H1 (cell line): ENCODE measurements at regions not wholly inside any gene's neighbourhood (a gene's known extent, or its start where the extent isn't known, plus 50 kb on each side); places are given as distances from the start of the nearest gene placed in this dataset.

Experiments used
- CTCF ChIA-PET: fragments of 300-600 bp; sonication (Branson Sonifier 250); formaldehyde crosslinking; loops from one replicate; lab custom pipeline; 2021; ENCODE audit not compliant: partially characterized antibody; lab: Charles Lee
- POLR2A ChIA-PET: fragments of 300-600 bp; sonication (Branson Sonifier 250); formaldehyde crosslinking; loops from one replicate; lab custom pipeline; 2021; ENCODE audit warnings: inconsistent platforms; ENCODE audit not compliant: partially characterized antibody; lab: Charles Lee
- DNase-seq, 2 experiments: peaks; one replicate each; pipeline versions ENCODE4 v3.0.0 to v3.0.0-alpha.2; 2010 to 2022; ENCODE audit warnings: low spot score in 2 of 2, low read depth in 1 of 2, mixed read lengths in 1 of 2
- FAIRE-seq: peaks from 2 replicates; lab custom pipeline; 2011; peaks lifted over from hg19 to GRCh38; lab: Jason Lieb, UNC
- H2AFZ ChIP-seq: 2 replicates; pipeline ENCODE4 v1.8.1; 2012; ENCODE audit warnings: low read length, inconsistent platforms
- H2AK5ac ChIP-seq: 2 replicates; pipeline ENCODE4 v1.6.1; 2013; ENCODE audit warnings: low read depth, low read length
- H2BK120ac ChIP-seq: replicated peaks from 2 replicates; pipeline ENCODE3; 2013; ENCODE audit warnings: low read depth, low read length, inconsistent platforms
- H2BK12ac ChIP-seq: 2 replicates; pipeline ENCODE4 v1.6.1; 2013; ENCODE audit warnings: low read depth, low read length
- H2BK15ac ChIP-seq: 2 replicates; pipeline ENCODE4 v1.6.1; 2013; ENCODE audit warnings: low read length
- H2BK20ac ChIP-seq: 2 replicates; pipeline ENCODE4 v1.6.1; 2013; ENCODE audit warnings: low read length
- H2BK5ac ChIP-seq: 2 replicates; pipeline ENCODE4 v1.6.1; 2013; ENCODE audit warnings: low read depth, low read length
- H3K14ac ChIP-seq: 2 replicates; pipeline ENCODE4 v1.6.1; 2013; ENCODE audit warnings: inconsistent platforms; ENCODE audit not compliant: insufficient read length
- H3K18ac ChIP-seq: 2 replicates; pipeline ENCODE4 v1.6.1; 2013; ENCODE audit warnings: low read length; ENCODE audit errors: extremely low read depth
- H3K23ac ChIP-seq: 2 replicates; pipeline ENCODE4 v1.6.1; 2013; ENCODE audit warnings: inconsistent platforms; ENCODE audit not compliant: insufficient read length
- H3K23me2 ChIP-seq: 2 replicates; pipeline ENCODE4 v1.6.1; 2013; ENCODE audit warnings: low read depth, low read length
- H3K27ac ChIP-seq: 2 replicates; pipeline ENCODE4 v1.6.1; 2011; ENCODE audit warnings: low read depth, low read length, inconsistent platforms
- H3K27me3 ChIP-seq, 4 experiments: replicated peaks in 1 of 4; 1 replicate in 1 of 4; 2 replicates in 3 of 4; pipeline versions ENCODE4 v1.6.1 to v1.8.1; 2011 to 2013; ENCODE audit warnings: low read length in 3 of 4, mild to moderate bottlenecking in 3 of 4, inconsistent platforms in 2 of 4, mixed read lengths in 2 of 4, moderate library complexity in 1 of 4; ENCODE audit not compliant: control insufficient read depth in 3 of 4, insufficient read depth in 3 of 4; ENCODE audit errors: extremely low read depth in 1 of 4
- H3K36me3 ChIP-seq, 4 experiments: 2 replicates each; pipeline versions ENCODE4 v1.6.1 to v1.8.1; 2011 to 2013; ENCODE audit warnings: mild to moderate bottlenecking in 4 of 4, low read length in 3 of 4, moderate library complexity in 2 of 4, control low read depth in 1 of 4, inconsistent platforms in 1 of 4; ENCODE audit not compliant: insufficient read depth in 4 of 4, control insufficient read depth in 2 of 4
- H3K4ac ChIP-seq: replicated peaks from 2 replicates; pipeline ENCODE3; 2013; ENCODE audit warnings: low read length, low read depth, mixed read lengths, inconsistent platforms; ENCODE audit not compliant: insufficient read length
- H3K4me1 ChIP-seq, 4 experiments: replicated peaks in 1 of 4; 1 replicate in 1 of 4; 2 replicates in 3 of 4; pipeline versions ENCODE4 v1.6.1 to v1.8.1; 2011 to 2013; ENCODE audit warnings: low read length in 3 of 4, inconsistent platforms in 2 of 4, mixed read lengths in 1 of 4; ENCODE audit not compliant: insufficient read depth in 4 of 4, control insufficient read depth in 3 of 4
- H3K4me2 ChIP-seq, 2 experiments: 2 replicates each; pipeline versions ENCODE4 v1.6.1 to v1.8.1; 2011 to 2013; ENCODE audit warnings: low read depth in 2 of 2, low read length in 2 of 2, control low read depth in 1 of 2, inconsistent platforms in 1 of 2, mild to moderate bottlenecking in 1 of 2; ENCODE audit not compliant: insufficient read depth in 1 of 2
- H3K4me3 ChIP-seq, 4 experiments: fragments of 200-600, 300-600 bp in 1 of 4; sonication (generic), shearing (Covaris generic), sonication (Bioruptor Twin) in 1 of 4; 2 replicates each; pipeline versions ENCODE4 v1.5.1 to v1.8.1; 2011 to 2016; ENCODE audit warnings: low read length in 4 of 4, low read depth in 3 of 4, control low read depth in 2 of 4, inconsistent platforms in 2 of 4, mild to moderate bottlenecking in 2 of 4, mixed read lengths in 1 of 4, moderate library complexity in 1 of 4; ENCODE audit not compliant: insufficient read depth in 2 of 4; ENCODE audit errors: extremely low read depth in 1 of 4
- H3K56ac ChIP-seq: replicated peaks from 2 replicates; pipeline ENCODE3; 2013; ENCODE audit warnings: low read depth, mild to moderate bottlenecking, mixed read lengths, low read length, inconsistent platforms; ENCODE audit not compliant: insufficient read length
- H3K79me1 ChIP-seq: 2 replicates; pipeline ENCODE4 v1.6.1; 2013; ENCODE audit warnings: low read depth, low read length, control low read depth
- H3K79me2 ChIP-seq, 2 experiments: 2 replicates each; pipeline versions ENCODE4 v1.6.1 to v1.8.1; 2012 to 2013; ENCODE audit warnings: low read length in 2 of 2, mild to moderate bottlenecking in 2 of 2, inconsistent platforms in 1 of 2; ENCODE audit not compliant: insufficient read depth in 2 of 2, control insufficient read depth in 1 of 2
- H3K9ac ChIP-seq, 4 experiments: replicated peaks in 1 of 4; 1 replicate in 1 of 4; 2 replicates in 3 of 4; pipeline versions ENCODE4 v1.6.1 to v1.8.1; 2011 to 2013; ENCODE audit warnings: low read depth in 3 of 4, low read length in 3 of 4, control low read depth in 2 of 4, mild to moderate bottlenecking in 2 of 4, moderate library complexity in 2 of 4, inconsistent platforms in 1 of 4; ENCODE audit errors: extremely low read depth in 1 of 4
- H3K9me3 ChIP-seq, 2 experiments: 2 replicates each; pipeline versions ENCODE4 v1.6.1 to v1.8.1; 2012 to 2013; ENCODE audit warnings: mild to moderate bottlenecking in 2 of 2, moderate library complexity in 2 of 2, control low read depth in 1 of 2, inconsistent platforms in 1 of 2, low read depth in 1 of 2, low read length in 1 of 2, mixed read lengths in 1 of 2; ENCODE audit not compliant: insufficient read depth in 2 of 2
- H4K20me1 ChIP-seq, 2 experiments: replicated peaks in 1 of 2; 2 replicates each; pipeline versions ENCODE3 to v1.8.1; 2011 to 2013; ENCODE audit warnings: inconsistent platforms in 2 of 2, low read length in 2 of 2, mild to moderate bottlenecking in 1 of 2; ENCODE audit not compliant: insufficient read depth in 2 of 2, control insufficient read depth in 1 of 2
- H4K5ac ChIP-seq: 2 replicates; pipeline ENCODE4 v1.6.1; 2013; ENCODE audit warnings: low read length, low read depth, mixed read lengths, inconsistent platforms; ENCODE audit not compliant: insufficient read length
- H4K8ac ChIP-seq: 2 replicates; pipeline ENCODE4 v1.8.0; 2013; ENCODE audit warnings: mild to moderate bottlenecking, moderate library complexity, low read length, inconsistent platforms; ENCODE audit not compliant: insufficient read depth; ENCODE audit errors: extremely low read depth
- H4K91ac ChIP-seq: replicated peaks from 2 replicates; pipeline ENCODE3; 2013; ENCODE audit warnings: low read length, mixed read lengths, inconsistent platforms; ENCODE audit not compliant: insufficient read length
- CBX8 ChIP-seq: fragments of 300-800, 300-1000 bp; sonication (generic); IDR thresholded peaks from 2 replicates; pipeline ENCODE4 v1.7.1; 2016; ENCODE audit warnings: low read depth, low read length, borderline replicate concordance
- CEBPB ChIP-seq: IDR thresholded peaks from 2 replicates; pipeline ENCODE4 v1.6.1; 2012; ENCODE audit warnings: low read depth, low read length
- FOSL1 ChIP-seq: IDR thresholded peaks from 2 replicates; pipeline ENCODE4 v1.6.1; 2011; ENCODE audit warnings: mild to moderate bottlenecking, low read depth, low read length, moderate library complexity; ENCODE audit not compliant: insufficient read depth
- GTF2F1 ChIP-seq: IDR thresholded peaks from 2 replicates; pipeline ENCODE4 v1.6.1; 2012; ENCODE audit warnings: low read depth, low read length, improper control_type of control experiment, borderline replicate concordance
- JUN ChIP-seq: IDR thresholded peaks from 2 replicates; pipeline ENCODE4 v1.6.1; 2011; ENCODE audit warnings: low read depth, mild to moderate bottlenecking, improper control_type of control experiment, low read length
- JUND ChIP-seq: IDR thresholded peaks from 2 replicates; pipeline ENCODE4 v1.6.1; 2011; ENCODE audit warnings: mild to moderate bottlenecking, improper control_type of control experiment, low read length
- NANOG ChIP-seq: IDR thresholded peaks from 2 replicates; pipeline ENCODE4 v1.6.1; 2011; ENCODE audit warnings: low read length, low read depth, mild to moderate bottlenecking, inconsistent platforms; ENCODE audit not compliant: insufficient read depth, poor library complexity, severe bottlenecking
- PHF8 ChIP-seq: fragments of 200-600 bp; sonication (generic); conservative IDR thresholded peaks from 2 replicates; pipeline ENCODE4 v1.7.1; 2012; ENCODE audit warnings: low read depth, mild to moderate bottlenecking, inconsistent platforms, low read length, moderate library complexity
- POU5F1 ChIP-seq: IDR thresholded peaks from 2 replicates; pipeline ENCODE4 v1.6.1; 2011; ENCODE audit warnings: low read depth, mild to moderate bottlenecking, low read length, moderate library complexity
- RFX5 ChIP-seq: IDR thresholded peaks from 2 replicates; pipeline ENCODE4 v1.6.1; 2011; ENCODE audit warnings: low read depth, low read length, improper control_type of control experiment, borderline replicate concordance
- RNF2 ChIP-seq: fragments of 200-900, 300-1000 bp; sonication (generic); IDR thresholded peaks from 2 replicates; pipeline ENCODE4 v1.7.1; 2016; ENCODE audit warnings: borderline replicate concordance, low read depth, mild to moderate bottlenecking, antibody characterized with exemption, low read length; ENCODE audit not compliant: poor library complexity, severe bottlenecking; ENCODE audit errors: missing control alignments
- SAP30 ChIP-seq: fragments of 300-600 bp; sonication (generic); IDR thresholded peaks from 2 replicates; pipeline ENCODE4 v1.7.1; 2012; ENCODE audit warnings: low read length, moderate library complexity, mild to moderate bottlenecking, inconsistent platforms; ENCODE audit not compliant: insufficient read depth, insufficient replicate concordance
- SIRT6 ChIP-seq: IDR thresholded peaks from one replicate; pipeline ENCODE4 v1.7.1; 2012; ENCODE audit warnings: low read length, inconsistent platforms
- SP1 ChIP-seq: IDR thresholded peaks from 2 replicates; pipeline ENCODE4 v1.6.1; 2011; ENCODE audit warnings: low read depth, low read length
- WGBS, 2 experiments: shearing (Covaris generic) in 1 of 2; methylation state at CpG; one replicate each; pipeline versions ENCODE4 v1.1.6 to v1.1.7; 2013 to 2015; ENCODE audit warnings: low lambda C conversion rate in 2 of 2, mixed read lengths in 2 of 2, inconsistent platforms in 1 of 2, low coverage in 1 of 2, missing lambda C conversion rate in 1 of 2; ENCODE audit not compliant: insufficient replicate concordance in 2 of 2, insufficient coverage in 1 of 2, insufficient read length in 1 of 2; ENCODE audit errors: extremely low coverage in 1 of 2, missing lambda C conversion rate in 1 of 2; 5-methylcytosine and 5-hydroxymethylcytosine counted together
- TF ChIP-seq, protein P1 (sequence below): IDR thresholded peaks from 2 replicates; pipeline ENCODE4 v1.6.1; 2012; ENCODE audit warnings: inconsistent platforms

- Histone ChIP-seq H3K9me3 (no peaks in the 10 kb centered on the region), H3K4me1 (no peaks in the 10 kb centered on the region), H2BK120ac (no peak overlapping the region), H3K27me3 (no peaks in the 10 kb centered on the region), H3K9ac (no peak overlapping the region), H2BK20ac (no peak overlapping the region), H2BK12ac (no peak overlapping the region), H3K79me2 (no peaks in the 10 kb centered on the region), H3K4ac (no peak overlapping the region), H4K5ac (no peak overlapping the region), H4K8ac (no peak overlapping the region), H3K36me3 (no peaks in the 10 kb centered on the region), H3K18ac (no peak overlapping the region), H2AFZ (no peak overlapping the region), H3K14ac (no peak overlapping the region), H3K23ac (no peak overlapping the region), H3K56ac (no peak overlapping the region), H2BK15ac (no peak overlapping the region), H4K20me1 (no peaks in the 10 kb centered on the region), H3K23me2 (no peaks in the 10 kb centered on the region), H3K27ac (no peak overlapping the region), H2AK5ac (no peak overlapping the region), H3K4me2 (no peak overlapping the region), H3K4me3 (no peak overlapping the region), H4K91ac (no peak overlapping the region), H2BK5ac (no peak overlapping the region), H3K79me1 (no peaks in the 10 kb centered on the region)
- POLR2A ChIA-PET = no interaction called here
- no peak for FAIRE-seq
- 83% methylated on average over 3 of the region's 3 CpGs; no CpG with 5 or more reads in 1 of the 2 experiments for WGBS, 2 experiments
- DNase-seq = no peak
- CTCF ChIA-PET = no interaction called here
- TF ChIP-seq SAP30 (no peak), GTF2F1 (no peak), SP1 (no peak), CEBPB (no peak), JUN (no peak), FOSL1 (no peak), PHF8 (no peak), RNF2 (no peak), POU5F1 (no peak), SIRT6 (no peak), CBX8 (no peak), RFX5 (no peak), JUND (no peak), NANOG (no peak)
- TF ChIP-seq, protein P1, sequence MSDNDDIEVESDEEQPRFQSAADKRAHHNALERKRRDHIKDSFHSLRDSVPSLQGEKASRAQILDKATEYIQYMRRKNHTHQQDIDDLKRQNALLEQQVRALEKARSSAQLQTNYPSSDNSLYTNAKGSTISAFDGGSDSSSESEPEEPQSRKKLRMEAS = no peak
These were observed 366.0 kb upstream of the RNF32 start for GRCh38 chr7:156274557-156274956.
